Natural killer cell (primary cell): ENCODE measurements at regions not wholly inside any gene's neighbourhood (a gene's known extent, or its start where the extent isn't known, plus 50 kb on each side); places are given as distances from the start of the nearest gene placed in this dataset.

ENCODE experiments used
- ATAC-seq, 3 donors: fragments of 150-1000 bp in 2 of 3; fragments of 200-7000 bp in 1 of 3; cut with Tn5 transposase; 1 replicate in 1 of 3; 2 replicates in 2 of 3; pipeline ENCODE4 v1.10.0; 2021; ENCODE audit warnings: mild to moderate bottlenecking in 2 of 3, moderate library complexity in 2 of 3
- DNase-seq, 2 donors: peaks; one replicate each; pipeline versions ENCODE4 v3.0.0 to v3.0.0-alpha.2; 2013 to 2021; ENCODE audit warnings: mixed read lengths in 1 of 2
- H3K27ac ChIP-seq: one replicate; pipeline ENCODE4 v1.5.1; 2013; ENCODE audit warnings: mild to moderate bottlenecking, low read length
- H3K27me3 ChIP-seq: one replicate; pipeline ENCODE4 v1.6.1; 2013; ENCODE audit warnings: low read length; ENCODE audit not compliant: control insufficient read depth, insufficient read depth
- H3K36me3 ChIP-seq: one replicate; pipeline ENCODE4 v1.6.1; 2013; ENCODE audit warnings: low read length; ENCODE audit not compliant: control insufficient read depth, insufficient read depth
- H3K4me1 ChIP-seq: one replicate; pipeline ENCODE4 v1.6.1; 2013; ENCODE audit warnings: low read length; ENCODE audit not compliant: control insufficient read depth, insufficient read depth
- H3K4me3 ChIP-seq: one replicate; pipeline ENCODE4 v1.5.1; 2013; ENCODE audit warnings: low read length
- H3K9me3 ChIP-seq: one replicate; pipeline ENCODE4 v1.6.1; 2013; ENCODE audit warnings: low read length; ENCODE audit not compliant: control insufficient read depth, insufficient read depth
- H3K27ac Mint-ChIP-seq, 2 donors: one replicate each; pipeline ENCODE4 v1.8.0; 2022; ENCODE audit warnings: mild to moderate bottlenecking in 2 of 2, mixed read lengths in 2 of 2, moderate library complexity in 1 of 2
- H3K27me3 Mint-ChIP-seq, 2 donors: one replicate each; pipeline ENCODE4 v1.8.0; 2022; ENCODE audit warnings: low read depth in 2 of 2, mixed read lengths in 2 of 2
- H3K36me3 Mint-ChIP-seq: one replicate; pipeline ENCODE4 v1.8.0; 2022; ENCODE audit warnings: mixed read lengths
- H3K4me1 Mint-ChIP-seq, 2 donors: one replicate each; pipeline ENCODE4 v1.8.0; 2022; ENCODE audit warnings: mixed read lengths in 2 of 2
- H3K4me3 Mint-ChIP-seq: one replicate; pipeline ENCODE4 v1.8.0; 2022; ENCODE audit warnings: mild to moderate bottlenecking, moderate library complexity, mixed read lengths
- H3K9me3 Mint-ChIP-seq, 2 donors: one replicate each; pipeline ENCODE4 v1.8.0; 2022; ENCODE audit warnings: mixed read lengths in 2 of 2
- CTCF ChIP-seq: fragments of 200-600 bp; IDR thresholded peaks from one replicate; pipeline ENCODE4 v1.8.0; 2022; ENCODE audit warnings: antibody characterized with exemption
- WGBS: methylation state at CpG from one replicate; pipeline ENCODE4 v1.1.7; 2013; ENCODE audit warnings: missing lambda C conversion rate; ENCODE audit not compliant: insufficient coverage; 5-methylcytosine and 5-hydroxymethylcytosine counted together
- intact Hi-C: fragments of 100-400 bp; cut with micrococcal nuclease; formaldehyde crosslinking; loops from one replicate; pipeline ENCODE4 v1.14.2; 2022

DNA sequence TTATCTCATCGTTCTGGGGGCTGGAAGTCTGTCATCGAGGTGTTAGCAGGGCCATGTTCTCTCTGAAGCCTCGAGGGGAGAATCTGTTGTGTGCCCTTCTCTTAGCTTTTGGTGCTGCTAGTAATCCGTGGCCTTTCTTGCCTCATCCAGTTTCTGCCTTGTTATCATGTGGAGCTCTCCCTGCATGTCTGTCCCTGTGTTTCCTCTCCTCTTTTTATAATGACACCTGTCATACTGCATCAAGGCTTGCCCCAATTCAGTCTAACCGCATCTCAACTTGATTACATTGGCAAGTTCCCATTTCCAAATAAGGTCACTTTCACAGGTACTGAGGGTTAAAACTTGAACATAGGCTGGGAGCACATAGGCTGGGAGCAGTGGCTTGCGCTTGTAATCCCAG, 82.6 kb upstream of the CNIH3 start:
- no peaks in the 10 kb centered on the region for H3K9me3 ChIP-seq
- Mint-ChIP-seq H3K4me1 (no peaks in the 10 kb centered on the region), H3K27ac (no peak overlapping the region), H3K36me3 (no peaks in the 10 kb centered on the region), H3K4me3 (no peak overlapping the region), H3K9me3 (no peaks in the 10 kb centered on the region), H3K27me3 (peaks cover 0 to 7% of the 10 kb centered on the region in 2 donors)
- H3K4me1 ChIP-seq = no peaks in the 10 kb centered on the region
- H3K27me3 ChIP-seq = no peaks in the 10 kb centered on the region
- TF ChIP-seq CTCF = no peak
- 83% methylated on average over 6 of the region's 6 CpGs for WGBS
- DNase-seq = no peak
- H3K36me3 ChIP-seq = no peaks in the 10 kb centered on the region
- no peak overlapping the region for H3K27ac ChIP-seq
- ATAC-seq = no peak
- intact Hi-C loops = no loop called here
- no peak overlapping the region for H3K4me3 ChIP-seq

DNA sequence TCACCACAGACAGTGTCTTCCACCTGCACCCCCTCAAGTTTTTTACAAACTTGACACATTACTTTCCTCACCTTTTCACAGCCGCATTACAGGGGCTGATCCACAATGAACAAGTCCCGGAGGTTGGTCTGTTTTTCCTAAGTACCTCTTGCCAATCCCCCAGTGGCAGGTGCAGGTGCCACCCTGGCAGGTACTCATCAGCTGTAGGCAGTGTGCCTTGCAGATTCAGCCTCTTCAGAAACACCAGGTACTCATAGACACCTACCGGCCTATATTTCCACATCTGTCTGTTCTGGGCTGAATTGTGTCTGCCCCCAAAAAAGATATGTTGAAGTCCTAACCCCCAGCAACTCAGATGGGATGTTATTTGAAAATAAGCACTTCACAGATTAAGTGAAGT, 81.4 kb upstream of the CNIH3 start:
- Histone ChIP-seq H3K4me3 (no peak overlapping the region), H3K9me3 (no peaks in the 10 kb centered on the region), H3K27ac (no peak overlapping the region), H3K4me1 (no peaks in the 10 kb centered on the region), H3K27me3 (no peaks in the 10 kb centered on the region), H3K36me3 (no peaks in the 10 kb centered on the region)
- H3K4me1 Mint-ChIP-seq = no peaks in the 10 kb centered on the region
- H3K36me3 Mint-ChIP-seq = no peaks in the 10 kb centered on the region
- H3K27me3 Mint-ChIP-seq = peaks cover 0 to 15% of the 10 kb centered on the region in 2 donors
- WGBS = 92% methylated on average over 3 of the region's 3 CpGs
- H3K27ac Mint-ChIP-seq = no peak overlapping the region
- H3K9me3 Mint-ChIP-seq = no peaks in the 10 kb centered on the region
- intact Hi-C loops = no loop called here
- TF ChIP-seq CTCF = no peak
- no peak for DNase-seq
- no peak overlapping the region for H3K4me3 Mint-ChIP-seq
- ATAC-seq = no peak

DNA sequence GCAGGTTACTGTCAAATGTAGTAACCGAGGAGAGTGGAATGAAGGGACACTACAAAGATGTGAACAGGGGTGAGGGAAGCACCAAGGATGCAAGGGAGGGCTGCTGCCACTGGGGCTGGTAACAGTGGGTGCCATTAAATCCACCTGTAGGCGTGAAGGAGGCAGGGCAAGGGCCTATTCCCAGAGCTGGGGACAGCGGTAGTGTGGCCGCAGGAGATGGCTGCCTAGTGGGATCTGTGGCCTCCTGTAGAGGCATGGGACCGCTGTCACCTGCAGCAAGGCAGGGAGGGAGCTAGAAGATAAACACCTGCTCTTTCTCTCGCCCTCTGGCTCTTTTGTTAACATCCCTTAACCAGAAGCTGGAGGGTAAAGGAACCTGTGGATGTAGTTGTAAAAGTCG, 80.5 kb upstream of the CNIH3 start:
- DNase-seq (no peak), ATAC-seq (no peak)
- H3K36me3 Mint-ChIP-seq = no peaks in the 10 kb centered on the region
- Histone ChIP-seq H3K36me3 (no peaks in the 10 kb centered on the region), H3K27me3 (no peaks in the 10 kb centered on the region), H3K4me1 (no peaks in the 10 kb centered on the region), H3K9me3 (no peaks in the 10 kb centered on the region), H3K4me3 (no peak overlapping the region), H3K27ac (no peak overlapping the region)
- no peak overlapping the region for H3K27ac Mint-ChIP-seq
- intact Hi-C loops = no loop called here
- WGBS = 87% methylated on average over 5 of the region's 7 CpGs
- H3K4me1 Mint-ChIP-seq = no peaks in the 10 kb centered on the region
- peaks cover 0 to 15% of the 10 kb centered on the region in 2 donors for H3K27me3 Mint-ChIP-seq
- no peaks in the 10 kb centered on the region for H3K9me3 Mint-ChIP-seq
- TF ChIP-seq CTCF = no peak
- H3K4me3 Mint-ChIP-seq = no peak overlapping the region

- 16% methylated on average over 4 of the region's 4 CpGs for WGBS
- Histone ChIP-seq H3K4me3 (no peak overlapping the region), H3K27ac (no peak overlapping the region), H3K9me3 (no peaks in the 10 kb centered on the region), H3K36me3 (no peaks in the 10 kb centered on the region), H3K27me3 (no peaks in the 10 kb centered on the region), H3K4me1 (no peaks in the 10 kb centered on the region)
- DNase-seq (no peak), ATAC-seq (no peak)
- Mint-ChIP-seq H3K9me3 (no peaks in the 10 kb centered on the region), H3K4me1 (peaks cover 0 to 5% of the 10 kb centered on the region in 2 donors), H3K36me3 (no peaks in the 10 kb centered on the region), H3K4me3 (no peak overlapping the region), H3K27ac (no peak overlapping the region), H3K27me3 (peaks cover 0 to 15% of the 10 kb centered on the region in 2 donors)
- intact Hi-C loops = no loop called here
- TF ChIP-seq CTCF = no peak
These were observed 76.1 kb upstream of the CNIH3 start for GRCh38 chr1:224539971-224540370.
